ENCODE measurements at regions not wholly inside any gene's neighbourhood (a gene's known extent, or its start where the extent isn't known, plus 50 kb on each side); places are given as distances from the start of the nearest gene placed in this dataset.

GRCh38 chr4:10958226-10958856 is 273.8 kb upstream of the CLNK start:
- TF ChIP-seq, protein P1, sequence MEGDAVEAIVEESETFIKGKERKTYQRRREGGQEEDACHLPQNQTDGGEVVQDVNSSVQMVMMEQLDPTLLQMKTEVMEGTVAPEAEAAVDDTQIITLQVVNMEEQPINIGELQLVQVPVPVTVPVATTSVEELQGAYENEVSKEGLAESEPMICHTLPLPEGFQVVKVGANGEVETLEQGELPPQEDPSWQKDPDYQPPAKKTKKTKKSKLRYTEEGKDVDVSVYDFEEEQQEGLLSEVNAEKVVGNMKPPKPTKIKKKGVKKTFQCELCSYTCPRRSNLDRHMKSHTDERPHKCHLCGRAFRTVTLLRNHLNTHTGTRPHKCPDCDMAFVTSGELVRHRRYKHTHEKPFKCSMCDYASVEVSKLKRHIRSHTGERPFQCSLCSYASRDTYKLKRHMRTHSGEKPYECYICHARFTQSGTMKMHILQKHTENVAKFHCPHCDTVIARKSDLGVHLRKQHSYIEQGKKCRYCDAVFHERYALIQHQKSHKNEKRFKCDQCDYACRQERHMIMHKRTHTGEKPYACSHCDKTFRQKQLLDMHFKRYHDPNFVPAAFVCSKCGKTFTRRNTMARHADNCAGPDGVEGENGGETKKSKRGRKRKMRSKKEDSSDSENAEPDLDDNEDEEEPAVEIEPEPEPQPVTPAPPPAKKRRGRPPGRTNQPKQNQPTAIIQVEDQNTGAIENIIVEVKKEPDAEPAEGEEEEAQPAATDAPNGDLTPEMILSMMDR (IDR thresholded peaks at IDR 0.05; ENCODE audit: unreplicated experiment), result no peak
- Mint-ChIP-seq H3K4me1 (ENCODE audit: low read depth) (peaks cover 10% of the 10 kb centered on the region), H3K27me3 (peaks cover 15% of the 10 kb centered on the region), H3K4me3 (ENCODE audit: low read depth) (no peak overlapping the region), H3K36me3 (ENCODE audit: insufficient read depth) (no peaks in the 10 kb centered on the region), H3K9me3 (ENCODE audit: low read depth) (peaks cover 3% of the 10 kb centered on the region), H3K27ac (no peak overlapping the region)
- DNase-seq (ENCODE audit: low spot score, unreplicated experiment), result no peak

DNA sequence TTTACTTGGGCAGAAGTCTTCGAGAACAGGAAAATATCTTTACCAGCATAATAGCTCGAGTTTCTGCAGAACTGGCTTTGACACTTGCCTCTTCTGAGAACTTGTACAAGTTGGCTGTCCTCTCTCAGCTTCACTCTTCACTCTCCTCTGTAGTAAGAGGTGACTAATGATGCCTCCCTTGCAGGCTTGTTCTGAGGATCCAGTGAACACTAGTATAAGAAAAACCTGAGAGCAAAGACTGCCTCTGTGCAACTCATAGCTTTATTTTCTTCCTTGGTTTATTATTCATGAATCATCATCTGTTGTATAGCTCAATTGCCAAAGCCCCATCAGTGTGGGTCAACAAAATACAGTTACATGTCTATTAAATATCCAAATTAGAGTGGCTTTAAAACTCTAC is 266.7 kb upstream of the CLNK start:
- no peaks in the 10 kb centered on the region for H3K4me1 Mint-ChIP-seq (ENCODE audit: low read depth)
- H3K4me3 Mint-ChIP-seq (ENCODE audit: low read depth), result no peak overlapping the region
- no peak for DNase-seq (ENCODE audit: low spot score, unreplicated experiment)
- H3K36me3 Mint-ChIP-seq (ENCODE audit: insufficient read depth), result no peaks in the 10 kb centered on the region
- no peak overlapping the region for H3K27ac Mint-ChIP-seq
- TF ChIP-seq, protein P1 (IDR thresholded peaks at IDR 0.05; ENCODE audit: unreplicated experiment), result no peak
- peaks cover 9% of the 10 kb centered on the region for H3K9me3 Mint-ChIP-seq (ENCODE audit: low read depth)
- H3K27me3 Mint-ChIP-seq, result peaks cover 2% of the 10 kb centered on the region

- Mint-ChIP-seq H3K9me3 (ENCODE audit: low read depth) (peaks cover 6% of the 10 kb centered on the region), H3K27ac (no peak overlapping the region), H3K36me3 (ENCODE audit: insufficient read depth) (peaks cover 1% of the 10 kb centered on the region), H3K27me3 (peaks cover 2% of the 10 kb centered on the region), H3K4me3 (ENCODE audit: low read depth) (no peak overlapping the region), H3K4me1 (ENCODE audit: low read depth) (peaks cover 9% of the 10 kb centered on the region)
- no peak for DNase-seq (ENCODE audit: low spot score, unreplicated experiment)
- TF ChIP-seq, protein P1 (IDR thresholded peaks at IDR 0.05; ENCODE audit: unreplicated experiment), result no peak
These were observed 264.6 kb upstream of the CLNK start for GRCh38 chr4:10949039-10949733.

DNA sequence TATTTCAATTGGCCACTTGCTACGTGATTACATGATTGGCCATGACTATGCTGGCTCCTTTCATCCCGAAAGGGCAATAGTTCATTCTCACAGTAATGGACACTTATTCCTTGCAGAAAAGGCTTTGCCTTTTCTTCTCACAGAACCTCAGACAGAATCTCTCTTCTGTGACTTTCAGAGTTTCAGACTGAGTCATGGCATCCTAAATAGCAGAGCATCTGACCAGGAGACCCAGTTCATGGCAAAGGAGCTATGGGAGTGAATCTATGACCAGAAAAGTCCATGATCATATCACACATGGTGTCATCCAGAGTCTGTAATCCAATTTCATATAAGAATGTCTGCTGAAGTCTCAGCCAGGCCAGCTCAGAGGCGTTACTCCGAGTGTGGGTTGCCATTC is 263.3 kb upstream of the CLNK start:
- Mint-ChIP-seq H3K4me3 (ENCODE audit: low read depth) (no peak overlapping the region), H3K27ac (no peak overlapping the region), H3K36me3 (ENCODE audit: insufficient read depth) (peaks cover 1% of the 10 kb centered on the region), H3K9me3 (ENCODE audit: low read depth) (peaks cover 11% of the 10 kb centered on the region), H3K27me3 (peaks cover 2% of the 10 kb centered on the region), H3K4me1 (ENCODE audit: low read depth) (peaks cover 9% of the 10 kb centered on the region)
- TF ChIP-seq, protein P1 (IDR thresholded peaks at IDR 0.05; ENCODE audit: unreplicated experiment), result no peak
- DNase-seq (ENCODE audit: low spot score, unreplicated experiment), result no peak

- no peak for DNase-seq (ENCODE audit: low spot score, unreplicated experiment)
- Mint-ChIP-seq H3K4me1 (ENCODE audit: low read depth) (peaks cover 9% of the 10 kb centered on the region), H3K36me3 (ENCODE audit: insufficient read depth) (peaks cover 4% of the 10 kb centered on the region), H3K27ac (peak overlapping the region; percentile 77), H3K27me3 (no peaks in the 10 kb centered on the region), H3K9me3 (ENCODE audit: low read depth) (peaks cover 31% of the 10 kb centered on the region), H3K4me3 (ENCODE audit: low read depth) (no peak overlapping the region)
- TF ChIP-seq, protein P1 (IDR thresholded peaks at IDR 0.05; ENCODE audit: unreplicated experiment), result no peak
These were observed 259.8 kb upstream of the CLNK start for GRCh38 chr4:10944321-10944720.

All from progenitor cell of endocrine pancreas (in vitro differentiated cells).